Daoy (cell line): ENCODE measurements at regions not wholly inside any gene's neighbourhood (a gene's known extent, or its start where the extent isn't known, plus 50 kb on each side); places are given as distances from the start of the nearest gene placed in this dataset.
"Not testable (repeated sequence)": the region's sequence is repeated elsewhere in the genome, so short reads cannot be mapped to it uniquely, and the experiment has no call there.

Experiments used
- DNase-seq: peaks from one replicate; pipeline ENCODE4 v3.0.0-alpha.2; 2015; ENCODE audit warnings: low read depth

DNA sequence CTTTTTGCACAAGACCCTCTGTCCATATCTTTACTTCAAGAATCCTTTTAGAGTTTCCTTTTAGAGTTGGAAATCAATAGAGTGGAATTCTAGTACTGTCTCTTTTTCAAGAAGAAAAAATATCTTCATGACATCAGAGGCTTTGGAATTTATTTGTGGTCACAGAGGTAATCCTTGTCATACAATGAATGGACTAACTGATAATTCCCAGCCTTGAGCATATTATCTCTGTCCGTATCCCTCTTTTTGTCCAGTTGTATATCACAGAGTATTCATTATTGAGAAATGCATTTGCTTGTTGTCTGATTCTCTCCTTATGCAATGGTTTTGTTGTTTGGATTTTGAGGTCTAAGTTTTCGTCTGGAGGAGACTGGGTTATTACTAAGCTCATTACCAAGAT lies 82.0 kb upstream of the HAPLN1 start:
- DNase-seq: peak; percentile 3

DNA sequence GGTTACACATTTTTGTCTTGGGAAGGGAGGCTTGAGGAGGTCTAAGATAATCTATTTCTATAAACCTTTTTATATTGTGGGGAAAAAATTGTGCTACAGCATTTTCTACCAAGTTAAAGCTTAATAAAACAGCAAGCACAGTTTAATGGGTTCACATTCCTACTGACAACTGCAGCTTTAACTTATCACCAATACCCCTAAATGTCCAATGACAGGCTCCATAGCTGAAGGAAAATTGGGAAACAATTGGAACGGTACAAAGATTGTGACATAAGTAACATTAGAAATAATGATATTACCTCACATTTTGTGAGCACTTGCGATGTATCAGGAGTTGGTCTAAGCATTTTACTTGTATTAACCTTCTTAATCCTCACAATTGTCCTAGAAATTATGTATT lies 79.5 kb upstream of the HAPLN1 start:
- no peak for DNase-seq

DNA sequence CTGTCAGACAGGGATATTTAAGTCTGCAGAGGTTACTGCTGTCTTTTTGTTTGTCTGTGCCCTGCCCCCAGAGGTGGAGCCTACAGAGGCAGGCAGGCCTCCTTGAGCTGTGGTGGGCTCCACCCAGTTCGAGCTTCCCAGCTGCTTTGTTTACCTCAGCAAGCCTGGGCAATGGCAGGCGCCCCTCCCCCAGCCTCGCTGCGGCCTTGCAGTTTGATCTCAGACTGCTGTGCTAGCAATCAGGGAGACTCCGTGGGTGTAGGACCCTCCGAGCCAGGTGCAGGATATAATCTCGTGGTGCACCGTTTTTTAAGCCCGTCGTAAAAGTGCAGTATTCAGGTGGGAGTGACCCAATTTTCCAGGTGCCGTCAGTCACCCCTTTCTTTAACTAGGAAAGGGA lies 78.4 kb upstream of the HAPLN1 start:
- DNase-seq: not testable (repeated sequence)

- no peak for DNase-seq
These were observed 68.7 kb upstream of the HAPLN1 start for GRCh38 chr5:83789371-83789770.

DNA sequence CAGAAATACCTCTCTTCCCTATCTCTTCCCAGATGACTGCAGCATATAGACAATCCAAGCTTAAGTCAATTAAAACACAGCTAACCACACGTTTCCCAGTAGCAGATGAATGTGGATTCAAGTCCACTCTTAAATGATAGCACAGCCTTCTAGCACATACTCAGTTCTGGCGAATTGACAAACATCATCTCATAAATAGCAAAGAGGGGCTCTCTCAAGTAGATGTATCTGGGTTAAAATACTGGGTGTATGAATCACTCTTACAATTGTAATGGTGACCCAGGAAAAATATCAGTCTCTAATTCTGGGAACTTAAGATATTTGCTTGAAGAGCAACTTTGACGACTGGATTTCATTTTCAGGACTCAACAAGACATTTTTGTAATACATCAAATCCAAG lies 67.0 kb upstream of the HAPLN1 start:
- no peak for DNase-seq

GRCh38 chr5:83785176-83785668 lies 64.6 kb upstream of the HAPLN1 start:
- DNase-seq: no peak

- no peak for DNase-seq
These were observed 60.2 kb upstream of the HAPLN1 start for GRCh38 chr5:83780699-83781350.

DNA sequence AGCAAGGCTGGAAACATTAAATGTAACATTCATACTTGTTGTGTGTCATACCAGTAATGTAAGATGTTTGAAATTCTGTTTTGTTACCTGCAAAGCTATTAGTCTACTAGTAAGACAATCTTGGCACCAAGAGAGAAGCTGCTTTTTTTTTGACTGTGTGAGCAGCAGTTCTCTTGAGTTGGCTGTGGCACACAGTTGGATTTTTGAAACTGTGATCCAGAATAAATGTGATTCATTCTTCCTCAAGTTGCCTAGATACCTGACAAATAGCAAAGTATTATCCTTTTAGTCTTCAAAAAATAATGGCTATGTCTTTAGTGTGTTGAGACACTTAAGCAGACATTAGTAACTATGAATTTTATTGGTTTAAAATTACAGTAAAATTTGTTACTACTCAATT lies 57.2 kb upstream of the HAPLN1 start:
- no peak for DNase-seq

DNA sequence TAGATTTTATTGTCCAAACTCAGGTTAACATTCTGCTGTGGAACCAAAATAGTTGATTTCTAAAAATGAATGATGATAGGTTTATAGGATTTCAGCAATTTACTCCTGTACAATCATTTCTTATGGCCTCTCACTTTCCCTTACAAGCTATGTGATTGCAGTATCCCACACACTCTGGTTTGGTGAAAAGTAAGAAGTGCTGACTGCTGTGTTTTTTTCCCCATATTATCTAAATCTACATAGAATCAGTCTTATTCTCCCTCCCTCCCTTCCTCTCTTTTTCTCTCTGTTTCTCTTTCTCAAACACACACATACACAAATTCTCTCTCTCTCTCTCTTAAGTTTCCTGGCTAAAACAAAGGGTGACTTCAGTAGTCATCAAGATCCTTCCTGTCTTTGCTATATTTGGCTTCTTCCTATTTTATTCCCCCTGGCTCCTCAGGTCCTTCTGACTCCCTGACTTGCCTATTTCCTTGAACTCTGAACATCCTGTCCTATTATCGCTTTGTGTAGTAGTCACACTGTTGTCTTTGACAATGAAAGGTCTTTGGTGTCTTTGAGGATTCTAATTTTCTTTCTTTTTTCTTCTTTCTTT lies 55.9 kb upstream of the HAPLN1 start:
- no peak for DNase-seq
